ENCODE measurements at regions not wholly inside any gene's neighbourhood (a gene's known extent, or its start where the extent isn't known, plus 50 kb on each side); places are given as distances from the start of the nearest gene placed in this dataset.

- FAIRE-seq, result no peak
- no peak for TF ChIP-seq CTCF (IDR thresholded peaks at IDR 0.05; ENCODE audit: insufficient read depth, low read length, severe bottlenecking)
Measured at GRCh38 chrX:139091066-139091465, 379.5 kb upstream of the FGF13 start.

GRCh38 chrX:139086246-139086645, 374.7 kb upstream of the FGF13 start:
- no peaks in the 10 kb centered on the region for H3K27me3 ChIP-seq (ENCODE audit: control insufficient read depth, insufficient read depth, low read length)
- TF ChIP-seq CTCF (IDR thresholded peaks at IDR 0.05; ENCODE audit: insufficient read depth, low read length, severe bottlenecking), result no peak
- no peaks in the 10 kb centered on the region for H3K36me3 ChIP-seq (ENCODE audit: control insufficient read depth, insufficient read depth, low read length)
- DNase-seq (ENCODE audit: low read depth), result no peak
- no peak overlapping the region for H3K4me3 ChIP-seq (ENCODE audit: low read depth, low read length)
- no peak for FAIRE-seq

More at GRCh38 chrX:139091066-139091465, 379.5 kb upstream of the FGF13 start:
- no peak for DNase-seq (ENCODE audit: low read depth)
- H3K4me3 ChIP-seq (ENCODE audit: low read depth, low read length), result no peak overlapping the region
- no peaks in the 10 kb centered on the region for H3K36me3 ChIP-seq (ENCODE audit: control insufficient read depth, insufficient read depth, low read length)
- H3K27me3 ChIP-seq (ENCODE audit: control insufficient read depth, insufficient read depth, low read length), result no peaks in the 10 kb centered on the region

- no peak for TF ChIP-seq CTCF (IDR thresholded peaks at IDR 0.05; ENCODE audit: insufficient read depth, low read length, severe bottlenecking)
- no peak for FAIRE-seq
Measured at GRCh38 chrX:139085404-139085803, 373.9 kb upstream of the FGF13 start.

GRCh38 chrX:139083191-139083590, 371.7 kb upstream of the FGF13 start:
- Histone ChIP-seq H3K36me3 (ENCODE audit: control insufficient read depth, insufficient read depth, low read length) (no peaks in the 10 kb centered on the region), H3K27me3 (ENCODE audit: control insufficient read depth, insufficient read depth, low read length) (no peaks in the 10 kb centered on the region), H3K4me3 (ENCODE audit: low read depth, low read length) (no peak overlapping the region)
- DNase-seq (ENCODE audit: low read depth) (no peak), FAIRE-seq (no peak)
- TF ChIP-seq CTCF (IDR thresholded peaks at IDR 0.05; ENCODE audit: insufficient read depth, low read length, severe bottlenecking), result no peak

More at GRCh38 chrX:139085404-139085803, 373.9 kb upstream of the FGF13 start:
- DNase-seq (ENCODE audit: low read depth), result no peak
- Histone ChIP-seq H3K4me3 (ENCODE audit: low read depth, low read length) (no peak overlapping the region), H3K27me3 (ENCODE audit: control insufficient read depth, insufficient read depth, low read length) (no peaks in the 10 kb centered on the region), H3K36me3 (ENCODE audit: control insufficient read depth, insufficient read depth, low read length) (no peaks in the 10 kb centered on the region)

GRCh38 chrX:139081965-139082364, 370.4 kb upstream of the FGF13 start:
- DNase-seq (ENCODE audit: low read depth) (no peak), FAIRE-seq (no peak)
- H3K36me3 ChIP-seq (ENCODE audit: control insufficient read depth, insufficient read depth, low read length), result no peaks in the 10 kb centered on the region
- no peak overlapping the region for H3K4me3 ChIP-seq (ENCODE audit: low read depth, low read length)
- no peaks in the 10 kb centered on the region for H3K27me3 ChIP-seq (ENCODE audit: control insufficient read depth, insufficient read depth, low read length)
- TF ChIP-seq CTCF (IDR thresholded peaks at IDR 0.05; ENCODE audit: insufficient read depth, low read length, severe bottlenecking), result no peak

- FAIRE-seq, result no peak
- TF ChIP-seq CTCF (IDR thresholded peaks at IDR 0.05; ENCODE audit: insufficient read depth, low read length, severe bottlenecking), result no peak
- no peak for DNase-seq (ENCODE audit: low read depth)
- Histone ChIP-seq H3K4me3 (ENCODE audit: low read depth, low read length) (no peak overlapping the region), H3K27me3 (ENCODE audit: control insufficient read depth, insufficient read depth, low read length) (no peaks in the 10 kb centered on the region), H3K36me3 (ENCODE audit: control insufficient read depth, insufficient read depth, low read length) (no peaks in the 10 kb centered on the region)
Measured at GRCh38 chrX:139079789-139080188, 368.3 kb upstream of the FGF13 start.

Data from bronchial epithelial cell (primary cell).